ENCODE measurements at regions not wholly inside any gene's neighbourhood (a gene's known extent, or its start where the extent isn't known, plus 50 kb on each side); places are given as distances from the start of the nearest gene placed in this dataset.

GRCh38 chr11:87491381-87491780, 453.6 kb downstream of the TMEM135 start:
- TF ChIP-seq E2F1 (CRISPR knock-in tag; IDR thresholded peaks at IDR 0.05), result no peak
- TF ChIP-seq CTCF (IDR thresholded peaks at IDR 0.05), result no peak
- no peak for TF ChIP-seq CREM (CRISPR knock-in tag; IDR thresholded peaks at IDR 0.05)
- TF ChIP-seq E2F4 (CRISPR knock-in tag; IDR thresholded peaks at IDR 0.05; ENCODE audit: borderline replicate concordance, low read depth), result no peak
- TF ChIP-seq TP53 (CRISPR knock-in tag; IDR thresholded peaks at IDR 0.05), result no peak
- no peak for TF ChIP-seq ARID4B (CRISPR knock-in tag; IDR thresholded peaks at IDR 0.05; ENCODE audit: borderline replicate concordance)
- no peak for TF ChIP-seq ESRRA (CRISPR knock-in tag; IDR thresholded peaks at IDR 0.05; ENCODE audit: borderline replicate concordance)
- TF ChIP-seq TEAD4 (CRISPR knock-in tag; IDR thresholded peaks at IDR 0.05), result no peak
- TF ChIP-seq PRRX2 (CRISPR knock-in tag; IDR thresholded peaks at IDR 0.05), result no peak
- no peak for TF ChIP-seq ZBTB43 (CRISPR knock-in tag; IDR thresholded peaks at IDR 0.05)
- TF ChIP-seq SP1 (CRISPR knock-in tag; conservative IDR thresholded peaks at IDR 0.05), result no peak
- no peak for TF ChIP-seq CREB1 (CRISPR knock-in tag; IDR thresholded peaks at IDR 0.05)
- TF ChIP-seq MYBL2 (CRISPR knock-in tag; IDR thresholded peaks at IDR 0.05), result no peak
